ENCODE measurements at regions not wholly inside any gene's neighbourhood (a gene's known extent, or its start where the extent isn't known, plus 50 kb on each side); places are given as distances from the start of the nearest gene placed in this dataset.

- no peaks in the 10 kb centered on the region for H3K4me1 ChIP-seq (ENCODE audit: insufficient read depth)
- no peak for DNase-seq (ENCODE audit: extremely low spot score)
- no peak overlapping the region for H3K4me3 ChIP-seq (ENCODE audit: low read depth, low read length)
- no peak overlapping the region for H3K27ac ChIP-seq (ENCODE audit: low read depth)
- no peaks in the 10 kb centered on the region for H3K36me3 ChIP-seq (ENCODE audit: insufficient read depth)
- WGBS, result 35% methylated on average over 2 of the region's 2 CpGs
These were observed 349.6 kb downstream of the ZIC1 start for GRCh38 chr3:147758771-147759170.

- Histone ChIP-seq H3K4me3 (ENCODE audit: low read depth, low read length) (no peak overlapping the region), H3K36me3 (ENCODE audit: insufficient read depth) (no peaks in the 10 kb centered on the region), H3K4me1 (ENCODE audit: insufficient read depth) (no peaks in the 10 kb centered on the region), H3K27ac (ENCODE audit: low read depth) (no peak overlapping the region)
- WGBS, result 89% methylated on average over 1 of the region's 1 CpG
- no peak for DNase-seq (ENCODE audit: extremely low spot score)
These were observed 350.9 kb downstream of the ZIC1 start for GRCh38 chr3:147760085-147760484.

- 46% methylated on average over 2 of the region's 2 CpGs for WGBS
- no peaks in the 10 kb centered on the region for H3K36me3 ChIP-seq (ENCODE audit: insufficient read depth)
- no peak for DNase-seq (ENCODE audit: extremely low spot score)
- no peak overlapping the region for H3K4me3 ChIP-seq (ENCODE audit: low read depth, low read length)
- H3K4me1 ChIP-seq (ENCODE audit: insufficient read depth), result no peaks in the 10 kb centered on the region
- H3K27ac ChIP-seq (ENCODE audit: low read depth), result no peak overlapping the region
These were observed 351.8 kb downstream of the ZIC1 start for GRCh38 chr3:147760941-147761340.

- no peaks in the 10 kb centered on the region for H3K36me3 ChIP-seq (ENCODE audit: insufficient read depth)
- no peak overlapping the region for H3K27ac ChIP-seq (ENCODE audit: low read depth)
- 57% methylated on average over 2 of the region's 2 CpGs for WGBS
- DNase-seq (ENCODE audit: extremely low spot score), result no peak
- no peak overlapping the region for H3K4me3 ChIP-seq (ENCODE audit: low read depth, low read length)
- H3K4me1 ChIP-seq (ENCODE audit: insufficient read depth), result no peaks in the 10 kb centered on the region
These were observed 364.0 kb downstream of the ZIC1 start for GRCh38 chr3:147773116-147773630.

GRCh38 chr3:147775411-147775810 lies 366.2 kb downstream of the ZIC1 start:
- H3K27ac ChIP-seq (ENCODE audit: low read depth), result no peak overlapping the region
- H3K4me3 ChIP-seq (ENCODE audit: low read depth, low read length), result no peak overlapping the region
- no peak for DNase-seq (ENCODE audit: extremely low spot score)
- WGBS, result 82% methylated on average over 2 of the region's 2 CpGs
- H3K4me1 ChIP-seq (ENCODE audit: insufficient read depth), result no peaks in the 10 kb centered on the region
- no peaks in the 10 kb centered on the region for H3K36me3 ChIP-seq (ENCODE audit: insufficient read depth)

- 85% methylated on average over 4 of the region's 4 CpGs for WGBS
- DNase-seq (ENCODE audit: extremely low spot score), result no peak
These were observed 366.8 kb downstream of the ZIC1 start for GRCh38 chr3:147775816-147776530.

GRCh38 chr3:147793841-147794240 lies 384.7 kb downstream of the ZIC1 start:
- H3K4me1 ChIP-seq (ENCODE audit: insufficient read depth), result no peaks in the 10 kb centered on the region
- WGBS, result 54% methylated on average over 2 of the region's 2 CpGs
- no peak overlapping the region for H3K27ac ChIP-seq (ENCODE audit: low read depth)
- H3K36me3 ChIP-seq (ENCODE audit: insufficient read depth), result no peaks in the 10 kb centered on the region
- no peak overlapping the region for H3K4me3 ChIP-seq (ENCODE audit: low read depth, low read length)
- no peak for DNase-seq (ENCODE audit: extremely low spot score)

More at GRCh38 chr3:147775816-147776530, 366.8 kb downstream of the ZIC1 start:
- Histone ChIP-seq H3K27ac (ENCODE audit: low read depth) (no peak overlapping the region), H3K36me3 (ENCODE audit: insufficient read depth) (no peaks in the 10 kb centered on the region), H3K4me1 (ENCODE audit: insufficient read depth) (no peaks in the 10 kb centered on the region), H3K4me3 (ENCODE audit: low read depth, low read length) (no peak overlapping the region)

GRCh38 chr3:147794596-147794995 lies 385.4 kb downstream of the ZIC1 start:
- no peaks in the 10 kb centered on the region for H3K36me3 ChIP-seq (ENCODE audit: insufficient read depth)
- no peak overlapping the region for H3K4me3 ChIP-seq (ENCODE audit: low read depth, low read length)
- no peaks in the 10 kb centered on the region for H3K4me1 ChIP-seq (ENCODE audit: insufficient read depth)
- no peak for DNase-seq (ENCODE audit: extremely low spot score)
- H3K27ac ChIP-seq (ENCODE audit: low read depth), result no peak overlapping the region
- WGBS, result 78% methylated on average over 3 of the region's 3 CpGs

- whole genome bisulfite sequencing, result 54% methylated on average over 1 of the region's 1 CpG
- no peaks in the 10 kb centered on the region for H3K4me1 ChIP-seq (ENCODE audit: insufficient read depth)
- no peaks in the 10 kb centered on the region for H3K36me3 ChIP-seq (ENCODE audit: insufficient read depth)
- DNase-seq (ENCODE audit: extremely low spot score), result no peak
- no peak overlapping the region for H3K4me3 ChIP-seq (ENCODE audit: low read depth, low read length)
- H3K27ac ChIP-seq (ENCODE audit: low read depth), result no peak overlapping the region
These were observed 386.3 kb downstream of the ZIC1 start for GRCh38 chr3:147795418-147795817.

GRCh38 chr3:147797095-147797494 lies 387.9 kb downstream of the ZIC1 start:
- no peak for DNase-seq (ENCODE audit: extremely low spot score)
- Histone ChIP-seq H3K4me3 (ENCODE audit: low read depth, low read length) (no peak overlapping the region), H3K27ac (ENCODE audit: low read depth) (no peak overlapping the region), H3K36me3 (ENCODE audit: insufficient read depth) (no peaks in the 10 kb centered on the region), H3K4me1 (ENCODE audit: insufficient read depth) (no peaks in the 10 kb centered on the region)

- WGBS, result 76% methylated on average over 2 of the region's 2 CpGs
- H3K36me3 ChIP-seq (ENCODE audit: insufficient read depth), result no peaks in the 10 kb centered on the region
- no peak for DNase-seq (ENCODE audit: extremely low spot score)
These were observed 390.4 kb downstream of the ZIC1 start for GRCh38 chr3:147799601-147800000.

GRCh38 chr3:147807776-147808175 lies 398.6 kb downstream of the ZIC1 start:
- no peak overlapping the region for H3K27ac ChIP-seq (ENCODE audit: low read depth)
- no peaks in the 10 kb centered on the region for H3K36me3 ChIP-seq (ENCODE audit: insufficient read depth)
- DNase-seq (ENCODE audit: extremely low spot score), result no peak
- H3K4me1 ChIP-seq (ENCODE audit: insufficient read depth), result no peaks in the 10 kb centered on the region
- 81% methylated on average over 1 of the region's 1 CpG for WGBS
- no peak overlapping the region for H3K4me3 ChIP-seq (ENCODE audit: low read depth, low read length)

More at GRCh38 chr3:147799601-147800000, 390.4 kb downstream of the ZIC1 start:
- Histone ChIP-seq H3K27ac (ENCODE audit: low read depth) (no peak overlapping the region), H3K4me3 (ENCODE audit: low read depth, low read length) (no peak overlapping the region), H3K4me1 (ENCODE audit: insufficient read depth) (no peaks in the 10 kb centered on the region)

GRCh38 chr3:147809206-147809605 lies 400.0 kb downstream of the ZIC1 start:
- no peaks in the 10 kb centered on the region for H3K36me3 ChIP-seq (ENCODE audit: insufficient read depth)
- H3K4me1 ChIP-seq (ENCODE audit: insufficient read depth), result no peaks in the 10 kb centered on the region
- WGBS, result 79% methylated on average over 1 of the region's 1 CpG
- no peak for DNase-seq (ENCODE audit: extremely low spot score)
- no peak overlapping the region for H3K4me3 ChIP-seq (ENCODE audit: low read depth, low read length)
- no peak overlapping the region for H3K27ac ChIP-seq (ENCODE audit: low read depth)

GRCh38 chr3:147812186-147812911 lies 403.2 kb downstream of the ZIC1 start:
- no peak for DNase-seq (ENCODE audit: extremely low spot score)
- Histone ChIP-seq H3K4me1 (ENCODE audit: insufficient read depth) (no peaks in the 10 kb centered on the region), H3K36me3 (ENCODE audit: insufficient read depth) (no peaks in the 10 kb centered on the region), H3K27ac (ENCODE audit: low read depth) (no peak overlapping the region), H3K4me3 (ENCODE audit: low read depth, low read length) (no peak overlapping the region)
- WGBS, result 78% methylated on average over 4 of the region's 4 CpGs
